Keratinocyte (primary cell): ENCODE measurements at regions not wholly inside any gene's neighbourhood (a gene's known extent, or its start where the extent isn't known, plus 50 kb on each side); places are given as distances from the start of the nearest gene placed in this dataset.

ENCODE experiments used
- EZH2 ChIP-seq: IDR thresholded peaks from one replicate; pipeline ENCODE4 v1.6.1; 2012; ENCODE audit warnings: inconsistent platforms, mild to moderate bottlenecking, low read length, moderate library complexity
- TF ChIP-seq, protein P1 (sequence below), 3 experiments: IDR thresholded peaks in 1 of 3; conservative IDR thresholded peaks in 1 of 3; optimal IDR thresholded peaks in 1 of 3; 2 replicates in 2 of 3; 3 replicates in 1 of 3; pipeline versions ENCODE3 to v1.5.1; 2011; ENCODE audit warnings: low read length in 3 of 3, mild to moderate bottlenecking in 3 of 3, moderate library complexity in 2 of 3, control low read depth in 1 of 3, inconsistent platforms in 1 of 3; ENCODE audit not compliant: insufficient read depth in 2 of 3; ENCODE audit errors: extremely low read depth in 1 of 3

- TF ChIP-seq, protein P1, sequence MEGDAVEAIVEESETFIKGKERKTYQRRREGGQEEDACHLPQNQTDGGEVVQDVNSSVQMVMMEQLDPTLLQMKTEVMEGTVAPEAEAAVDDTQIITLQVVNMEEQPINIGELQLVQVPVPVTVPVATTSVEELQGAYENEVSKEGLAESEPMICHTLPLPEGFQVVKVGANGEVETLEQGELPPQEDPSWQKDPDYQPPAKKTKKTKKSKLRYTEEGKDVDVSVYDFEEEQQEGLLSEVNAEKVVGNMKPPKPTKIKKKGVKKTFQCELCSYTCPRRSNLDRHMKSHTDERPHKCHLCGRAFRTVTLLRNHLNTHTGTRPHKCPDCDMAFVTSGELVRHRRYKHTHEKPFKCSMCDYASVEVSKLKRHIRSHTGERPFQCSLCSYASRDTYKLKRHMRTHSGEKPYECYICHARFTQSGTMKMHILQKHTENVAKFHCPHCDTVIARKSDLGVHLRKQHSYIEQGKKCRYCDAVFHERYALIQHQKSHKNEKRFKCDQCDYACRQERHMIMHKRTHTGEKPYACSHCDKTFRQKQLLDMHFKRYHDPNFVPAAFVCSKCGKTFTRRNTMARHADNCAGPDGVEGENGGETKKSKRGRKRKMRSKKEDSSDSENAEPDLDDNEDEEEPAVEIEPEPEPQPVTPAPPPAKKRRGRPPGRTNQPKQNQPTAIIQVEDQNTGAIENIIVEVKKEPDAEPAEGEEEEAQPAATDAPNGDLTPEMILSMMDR (optimal IDR thresholded peaks at IDR 0.05 in 1 of 3, IDR thresholded peaks at IDR 0.05 in 1 of 3, conservative IDR thresholded peaks at IDR 0.05 in 1 of 3; ENCODE audit: extremely low read depth in 1 of 3, insufficient read depth in 2 of 3, low read length in 3 of 3): peak; percentile 31 to 40 (median 34)
- no peak for TF ChIP-seq EZH2
These were observed 118.0 kb upstream of the RPL38 start for GRCh38 chr17:74085434-74085833.
